Activated CD8-positive, alpha-beta T cell treated with anti-CD3 and anti-CD28 coated beads for 36 hours (primary cell): ENCODE measurements at regions not wholly inside any gene's neighbourhood (a gene's known extent, or its start where the extent isn't known, plus 50 kb on each side); places are given as distances from the start of the nearest gene placed in this dataset.
A peak's percentile ranks its signal among the peaks of the same experiment; 100 is the strongest.

Source experiments
- ATAC-seq: fragments of 200-7000 bp; cut with Tn5 transposase; one replicate; pipeline ENCODE4 v1.10.0; 2021; ENCODE audit warnings: mild to moderate bottlenecking, moderate library complexity
- CTCF ChIA-PET: fragments of 350-600 bp; sonication (Branson Sonifier 250); formaldehyde crosslinking; loops from one replicate; lab custom pipeline; 2021; ENCODE audit warnings: antibody characterized with exemption; lab: Charles Lee
- POLR2A ChIA-PET: fragments of 350-600 bp; sonication (Branson Sonifier 250); formaldehyde crosslinking; loops from one replicate; lab custom pipeline; 2021; ENCODE audit warnings: antibody characterized with exemption; lab: Charles Lee
- DNase-seq: peaks from one replicate; pipeline ENCODE4 v3.0.0-alpha.2; 2020
- H3K27ac Mint-ChIP-seq: one replicate; pipeline ENCODE4 v1.8.0; 2021; ENCODE audit warnings: mild to moderate bottlenecking, mixed read lengths
- H3K27me3 Mint-ChIP-seq: one replicate; pipeline ENCODE4 v1.8.0; 2021; ENCODE audit warnings: mixed read lengths
- H3K36me3 Mint-ChIP-seq: one replicate; pipeline ENCODE4 v1.8.0; 2021; ENCODE audit warnings: low read depth, mixed read lengths
- H3K4me1 Mint-ChIP-seq: one replicate; pipeline ENCODE4 v1.8.0; 2021; ENCODE audit warnings: low read depth, mixed read lengths
- H3K4me3 Mint-ChIP-seq: one replicate; pipeline ENCODE4 v1.8.0; 2021; ENCODE audit warnings: mild to moderate bottlenecking, moderate library complexity, mixed read lengths
- H3K9me3 Mint-ChIP-seq: one replicate; pipeline ENCODE4 v1.8.0; 2021; ENCODE audit warnings: mixed read lengths
- CTCF ChIP-seq: fragments of 200-600 bp; IDR thresholded peaks from one replicate; pipeline ENCODE4 v1.8.0; 2022; ENCODE audit warnings: antibody characterized with exemption, mild to moderate bottlenecking
- intact Hi-C: fragments of 100-400 bp; cut with micrococcal nuclease; formaldehyde crosslinking; loops from one replicate; pipeline ENCODE4 v1.10.0; 2022

DNA sequence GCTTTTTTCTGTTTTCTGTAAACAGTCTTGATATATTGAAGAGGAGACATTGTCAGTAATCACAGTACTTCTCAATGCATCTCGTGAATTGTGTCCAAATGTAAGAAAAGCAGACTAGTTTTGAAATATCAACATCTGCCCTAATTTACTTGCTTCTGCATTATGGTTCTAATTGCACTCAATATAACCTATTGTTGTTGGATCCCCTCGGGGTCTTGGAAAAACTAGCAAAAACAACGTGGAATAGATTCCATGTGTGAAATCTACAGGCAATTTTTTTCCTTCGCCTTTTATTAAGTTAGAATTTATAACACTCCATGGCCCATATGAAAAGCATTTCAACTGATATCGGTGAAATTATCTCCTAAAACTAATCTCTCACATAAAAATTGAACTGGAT is 236.5 kb downstream of the TTLL7 start:
- no peak for DNase-seq
- Mint-ChIP-seq H3K4me1 (peaks cover 3% of the 10 kb centered on the region), H3K27ac (no peak overlapping the region), H3K36me3 (no peaks in the 10 kb centered on the region), H3K4me3 (no peak overlapping the region), H3K27me3 (peaks cover 2% of the 10 kb centered on the region), H3K9me3 (no peaks in the 10 kb centered on the region)
- intact Hi-C loops, result no loop called here
- ATAC-seq, result no peak
- ChIA-PET CTCF (no interaction called here), POLR2A (no interaction called here)
- no peak for TF ChIP-seq CTCF

DNA sequence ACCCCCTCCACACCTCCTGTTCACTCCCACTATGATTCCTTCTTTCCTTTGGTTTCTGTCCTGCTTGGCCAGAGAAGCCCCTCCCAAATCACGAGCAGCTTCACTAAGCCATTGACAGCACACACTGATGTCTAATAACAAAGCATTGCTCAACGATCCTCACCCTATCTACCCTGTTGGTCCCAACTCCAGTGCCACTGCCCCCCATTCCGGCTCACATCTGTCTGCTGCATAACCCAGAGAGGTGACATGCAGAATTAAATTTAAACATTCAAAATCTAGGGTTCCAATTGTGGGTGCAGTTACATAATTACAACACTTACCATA is 236.9 kb downstream of the TTLL7 start:
- ChIA-PET CTCF (no interaction called here), POLR2A (no interaction called here)
- Mint-ChIP-seq H3K27ac (no peak overlapping the region), H3K4me3 (no peak overlapping the region), H3K9me3 (no peaks in the 10 kb centered on the region), H3K27me3 (peaks cover 2% of the 10 kb centered on the region), H3K4me1 (peaks cover 3% of the 10 kb centered on the region), H3K36me3 (no peaks in the 10 kb centered on the region)
- no peak for ATAC-seq
- intact Hi-C loops, result no loop called here
- TF ChIP-seq CTCF, result no peak
- no peak for DNase-seq

GRCh38 chr1:83761167-83762038 is 237.5 kb downstream of the TTLL7 start:
- intact Hi-C loops, result no loop called here
- POLR2A ChIA-PET, result no interaction called here
- H3K4me3 Mint-ChIP-seq, result no peak overlapping the region
- peaks cover 2% of the 10 kb centered on the region for H3K27me3 Mint-ChIP-seq
- no peak overlapping the region for H3K27ac Mint-ChIP-seq
- DNase-seq, result peak; percentile 57
- H3K4me1 Mint-ChIP-seq, result peaks cover 3% of the 10 kb centered on the region
- H3K9me3 Mint-ChIP-seq, result no peaks in the 10 kb centered on the region
- no peaks in the 10 kb centered on the region for H3K36me3 Mint-ChIP-seq
- CTCF ChIA-PET, result no interaction called here
- peak; percentile 84 for ATAC-seq
- no peak for TF ChIP-seq CTCF

DNA sequence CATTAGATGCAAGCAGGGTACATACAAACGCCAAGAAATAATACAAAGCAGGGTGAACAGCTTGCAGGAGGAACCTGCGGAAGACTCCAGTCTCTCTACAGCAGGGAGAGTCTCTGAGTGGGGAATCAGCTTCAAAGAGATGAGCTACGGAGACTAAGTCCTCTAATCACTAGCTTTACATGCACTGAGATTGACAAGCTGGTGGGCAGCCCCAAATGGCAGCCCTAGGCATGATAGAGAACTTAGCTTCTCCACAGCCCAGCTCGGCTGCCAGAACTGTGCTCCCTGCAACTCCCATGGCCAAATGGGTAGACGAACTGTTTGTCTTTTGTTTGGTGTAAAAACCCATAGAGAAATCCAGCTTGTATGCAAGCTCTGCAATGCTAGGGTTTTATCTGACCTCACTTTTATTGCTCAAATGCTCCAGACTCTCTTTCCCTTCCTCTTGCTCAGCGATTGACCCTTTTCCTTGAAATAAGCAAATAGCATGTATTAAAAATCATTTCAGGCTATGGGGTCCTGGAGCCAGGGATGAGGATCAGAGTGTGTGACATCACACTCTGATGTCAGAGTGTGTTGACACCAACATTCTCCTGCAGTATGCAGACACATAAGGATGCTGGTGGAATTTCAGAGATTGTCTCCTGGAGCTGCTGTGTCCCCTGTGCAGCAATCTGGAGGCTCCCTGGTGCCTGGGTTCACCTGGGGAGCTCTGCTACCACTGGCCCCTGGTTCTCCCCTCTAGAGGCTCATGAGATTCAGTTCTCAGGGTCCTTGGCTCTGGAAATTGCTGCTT is 238.5 kb downstream of the TTLL7 start:
- intact Hi-C loops, result no loop called here
- Mint-ChIP-seq H3K4me3 (no peak overlapping the region), H3K36me3 (no peaks in the 10 kb centered on the region), H3K27me3 (peaks cover 2% of the 10 kb centered on the region), H3K27ac (no peak overlapping the region), H3K4me1 (peaks cover 3% of the 10 kb centered on the region), H3K9me3 (no peaks in the 10 kb centered on the region)
- ChIA-PET POLR2A (no interaction called here), CTCF (no interaction called here)
- ATAC-seq (no peak), DNase-seq (no peak)
- no peak for TF ChIP-seq CTCF
